H9 (cell line): ENCODE measurements at regions not wholly inside any gene's neighbourhood (a gene's known extent, or its start where the extent isn't known, plus 50 kb on each side); places are given as distances from the start of the nearest gene placed in this dataset.

Experiments used
- DNase-seq: peaks from one replicate; pipeline ENCODE4 v3.0.0-alpha.2; 2017
- H2AFZ ChIP-seq: one replicate; pipeline ENCODE4 v1.6.1; 2013; ENCODE audit warnings: mild to moderate bottlenecking, low read length, control low read depth, moderate library complexity
- H2AK5ac ChIP-seq: 2 replicates; pipeline ENCODE4 v1.6.1; 2013; ENCODE audit warnings: low read length, control low read depth, mixed read lengths; ENCODE audit not compliant: insufficient read length
- H2BK120ac ChIP-seq: one replicate; pipeline ENCODE4 v1.6.1; 2013; ENCODE audit warnings: low read depth, mild to moderate bottlenecking, low read length, control low read depth, inconsistent platforms; ENCODE audit not compliant: poor library complexity, severe bottlenecking
- H2BK12ac ChIP-seq: 2 replicates; pipeline ENCODE4 v1.6.1; 2013; ENCODE audit warnings: low read length, control low read depth, mixed read lengths, low read depth; ENCODE audit not compliant: insufficient read length
- H2BK15ac ChIP-seq: 2 replicates; pipeline ENCODE4 v1.6.1; 2013; ENCODE audit warnings: low read depth, low read length, control low read depth
- H2BK20ac ChIP-seq: one replicate; pipeline ENCODE4 v1.6.1; 2013; ENCODE audit warnings: low read depth, mild to moderate bottlenecking, low read length, control low read depth, inconsistent platforms; ENCODE audit not compliant: poor library complexity, severe bottlenecking
- H2BK5ac ChIP-seq: 2 replicates; pipeline ENCODE4 v1.6.1; 2013; ENCODE audit warnings: low read length, control low read depth, mixed read lengths; ENCODE audit not compliant: insufficient read length
- H3K14ac ChIP-seq: 2 replicates; pipeline ENCODE4 v1.6.1; 2013; ENCODE audit warnings: low read length, control low read depth; ENCODE audit not compliant: insufficient read depth
- H3K18ac ChIP-seq: 2 replicates; pipeline ENCODE4 v1.6.1; 2013; ENCODE audit warnings: low read depth, mild to moderate bottlenecking, mixed read lengths, low read length, control low read depth; ENCODE audit not compliant: insufficient read length
- H3K23ac ChIP-seq: 2 replicates; pipeline ENCODE4 v1.6.1; 2013; ENCODE audit warnings: low read length, control low read depth, mixed read lengths, low read depth; ENCODE audit not compliant: insufficient read length
- H3K23me2 ChIP-seq: 2 replicates; pipeline ENCODE4 v1.6.1; 2013; ENCODE audit warnings: low read depth, mild to moderate bottlenecking, mixed read lengths, low read length, control low read depth; ENCODE audit not compliant: insufficient read length, poor library complexity, severe bottlenecking
- H3K27ac ChIP-seq: 2 replicates; pipeline ENCODE4 v1.5.1; 2013; ENCODE audit warnings: low read length, control low read depth, mixed read lengths, low read depth; ENCODE audit not compliant: insufficient read length
- H3K27me3 ChIP-seq: 2 replicates; pipeline ENCODE4 v1.6.1; 2013; ENCODE audit warnings: low read length, control low read depth, inconsistent platforms; ENCODE audit not compliant: insufficient read depth
- H3K4ac ChIP-seq: 2 replicates; pipeline ENCODE4 v1.6.1; 2013; ENCODE audit warnings: low read depth, mild to moderate bottlenecking, control low read depth, inconsistent platforms, low read length, moderate library complexity
- H3K4me1 ChIP-seq: 2 replicates; pipeline ENCODE4 v1.6.1; 2013; ENCODE audit warnings: low read length, control low read depth, inconsistent platforms; ENCODE audit not compliant: insufficient read depth
- H3K4me2 ChIP-seq: 2 replicates; pipeline ENCODE4 v1.6.1; 2013; ENCODE audit warnings: low read length, control low read depth, mixed read lengths; ENCODE audit not compliant: insufficient read length, insufficient read depth
- H3K56ac ChIP-seq: 2 replicates; pipeline ENCODE4 v1.6.1; 2013; ENCODE audit warnings: low read depth, mild to moderate bottlenecking, mixed read lengths, low read length, control low read depth; ENCODE audit not compliant: insufficient read length
- H3K79me1 ChIP-seq: 2 replicates; pipeline ENCODE4 v1.6.1; 2013; ENCODE audit warnings: low read depth, mild to moderate bottlenecking, moderate library complexity, low read length, control low read depth, inconsistent platforms; ENCODE audit not compliant: insufficient read depth, poor library complexity, severe bottlenecking
- H3K79me2 ChIP-seq: 2 replicates; pipeline ENCODE4 v1.6.1; 2013; ENCODE audit warnings: low read length, control low read depth, inconsistent platforms; ENCODE audit not compliant: insufficient read depth
- H3K9ac ChIP-seq: 2 replicates; pipeline ENCODE4 v1.6.1; 2013; ENCODE audit warnings: low read length, control low read depth, mixed read lengths; ENCODE audit not compliant: insufficient read length; ENCODE audit errors: extremely low read depth
- H3K9me3 ChIP-seq: one replicate; pipeline ENCODE4 v1.6.1; 2013; ENCODE audit warnings: low read depth, low read length, inconsistent platforms; ENCODE audit not compliant: control insufficient read depth
- H3T11ph ChIP-seq: one replicate; pipeline ENCODE4 v1.6.1; 2013; ENCODE audit warnings: mild to moderate bottlenecking, low read length, control low read depth, inconsistent platforms
- H4K20me1 ChIP-seq: one replicate; pipeline ENCODE4 v1.6.1; 2013; ENCODE audit not compliant: control insufficient read depth, insufficient read length, insufficient read depth
- H4K5ac ChIP-seq: 2 replicates; pipeline ENCODE4 v1.6.1; 2013; ENCODE audit warnings: low read depth, mild to moderate bottlenecking, mixed read lengths, low read length, control low read depth; ENCODE audit not compliant: insufficient read length
- H4K8ac ChIP-seq: replicated peaks from 2 replicates; pipeline ENCODE4 v1.6.1; 2013; ENCODE audit warnings: low read length, control low read depth, mixed read lengths, low read depth; ENCODE audit not compliant: insufficient read length
- H4K91ac ChIP-seq: 2 replicates; pipeline ENCODE4 v1.6.1; 2013; ENCODE audit warnings: low read depth, mild to moderate bottlenecking, moderate library complexity, mixed read lengths, low read length, control low read depth; ENCODE audit not compliant: insufficient read length
- H3K27ac Mint-ChIP-seq, 3 experiments: 2 replicates in 2 of 3; 3 replicates in 1 of 3; pipeline ENCODE4 v1.8.0; 2020 to 2021; ENCODE audit warnings: mixed read lengths in 3 of 3, mild to moderate bottlenecking in 1 of 3, moderate library complexity in 1 of 3
- H3K27me3 Mint-ChIP-seq: 2 replicates; pipeline ENCODE4 v1.8.0; 2021; ENCODE audit warnings: low read depth, mild to moderate bottlenecking, moderate library complexity, mixed read lengths
- H3K36me3 Mint-ChIP-seq, 3 experiments: 2 replicates in 2 of 3; 3 replicates in 1 of 3; pipeline ENCODE4 v1.8.0; 2020 to 2021; ENCODE audit warnings: low read depth in 3 of 3, mixed read lengths in 3 of 3; ENCODE audit not compliant: insufficient read depth in 1 of 3
- H3K4me1 Mint-ChIP-seq, 2 experiments: 2 replicates each; pipeline ENCODE4 v1.8.0; 2020; ENCODE audit warnings: mixed read lengths in 2 of 2
- H3K4me3 Mint-ChIP-seq, 2 experiments: 2 replicates in 1 of 2; 3 replicates in 1 of 2; pipeline ENCODE4 v1.8.0; 2020 to 2021; ENCODE audit warnings: mild to moderate bottlenecking in 2 of 2, mixed read lengths in 2 of 2, moderate library complexity in 1 of 2
- H3K9me3 Mint-ChIP-seq, 2 experiments: 2 replicates in 1 of 2; 3 replicates in 1 of 2; pipeline ENCODE4 v1.8.0; 2020; ENCODE audit warnings: mild to moderate bottlenecking in 2 of 2, mixed read lengths in 2 of 2, moderate library complexity in 1 of 2
- CTCF ChIP-seq: fragments of 200-600 bp; sonication (generic); conservative IDR thresholded peaks from 3 replicates; pipeline ENCODE4 v1.8.0; 2021; ENCODE audit warnings: antibody characterized with exemption, mild to moderate bottlenecking
- WGBS: extraction: QIAGEN DNeasy Blood & Tissue Kit; methylation state at CpG from one replicate; pipeline ENCODE4 v1.1.7; 2013; ENCODE audit warnings: missing lambda C conversion rate, low lambda C conversion rate, mixed read lengths; ENCODE audit not compliant: insufficient read length; ENCODE audit errors: extremely low coverage; 5-methylcytosine and 5-hydroxymethylcytosine counted together

DNA sequence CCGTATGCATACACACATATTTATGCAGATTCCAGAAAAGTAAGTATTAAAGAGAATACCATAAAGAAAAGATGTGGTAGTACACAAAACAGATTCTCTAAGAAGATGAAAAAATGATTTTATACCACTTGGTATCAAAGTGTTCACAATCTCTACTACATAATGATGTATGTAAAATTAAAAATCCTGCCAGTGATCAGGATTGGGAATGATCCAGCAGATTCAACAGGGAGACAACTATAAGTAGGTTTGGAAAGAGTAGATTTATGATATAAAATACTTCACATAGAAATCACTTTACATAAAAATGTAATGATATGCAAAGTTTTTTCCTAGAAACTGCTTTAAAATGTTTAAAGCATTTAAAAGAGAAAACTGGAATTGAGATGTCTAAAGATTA is 447.0 kb downstream of the CNTNAP4 start:
- no peak for TF ChIP-seq CTCF
- H4K20me1 ChIP-seq = no peaks in the 10 kb centered on the region
- no peak overlapping the region for H2BK5ac ChIP-seq
- H3K56ac ChIP-seq = no peak overlapping the region
- no peak overlapping the region for H4K91ac ChIP-seq
- no peak overlapping the region for H3T11ph ChIP-seq
- H3K4me2 ChIP-seq = no peak overlapping the region
- H4K8ac ChIP-seq = no peak overlapping the region
- H3K79me1 ChIP-seq = no peaks in the 10 kb centered on the region
- H2AK5ac ChIP-seq = no peak overlapping the region
- H3K9ac ChIP-seq = no peak overlapping the region
- no peak overlapping the region for H4K5ac ChIP-seq
- no peaks in the 10 kb centered on the region for H3K79me2 ChIP-seq
- H3K9me3 Mint-ChIP-seq = no peaks in the 10 kb centered on the region
- H3K9me3 ChIP-seq = no peaks in the 10 kb centered on the region
- H3K27me3 ChIP-seq = no peaks in the 10 kb centered on the region
- no peaks in the 10 kb centered on the region; a peak in 1 of 7 replicates for H3K36me3 Mint-ChIP-seq
- H2AFZ ChIP-seq = no peak overlapping the region
- no peak for DNase-seq
- H3K4me1 Mint-ChIP-seq = no peaks in the 10 kb centered on the region
- no peak overlapping the region for H2BK20ac ChIP-seq
- no peaks in the 10 kb centered on the region for H3K4me1 ChIP-seq
- no CpG with 5 or more reads among the region's 1 CpG for WGBS
- H3K4me3 Mint-ChIP-seq = no peak overlapping the region
- H3K27me3 Mint-ChIP-seq = no peaks in the 10 kb centered on the region
- H3K23ac ChIP-seq = no peak overlapping the region
- no peak overlapping the region for H2BK120ac ChIP-seq
- no peak overlapping the region for H3K18ac ChIP-seq
- H3K4ac ChIP-seq = no peak overlapping the region
- no peak overlapping the region for H2BK15ac ChIP-seq
- H3K27ac Mint-ChIP-seq = no peak overlapping the region
- H3K23me2 ChIP-seq = no peaks in the 10 kb centered on the region
- H3K27ac ChIP-seq = no peak overlapping the region
- no peak overlapping the region for H3K14ac ChIP-seq
- H2BK12ac ChIP-seq = no peak overlapping the region
